Lung (tissue), 11 donors: ENCODE measurements at regions not wholly inside any gene's neighbourhood (a gene's known extent, or its start where the extent isn't known, plus 50 kb on each side); places are given as distances from the start of the nearest gene placed in this dataset.

Experiments
- ATAC-seq: fragments of 200-7000 bp; cut with Tn5 transposase; one replicate; pipeline ENCODE4 v1.9.1; 2020; ENCODE audit warnings: moderate number of reproducible peaks; ENCODE audit not compliant: insufficient read depth, low FRiP score
- DNase-seq, 3 donors: peaks; one replicate each; pipeline ENCODE4 v3.0.0-alpha.2; 2013 to 2017
- H3K27ac ChIP-seq, 2 donors: one replicate each; pipeline ENCODE4 v1.5.1; 2013; ENCODE audit warnings: mild to moderate bottlenecking in 2 of 2, moderate library complexity in 2 of 2, control low read depth in 1 of 2, inconsistent platforms in 1 of 2, low read depth in 1 of 2, low read length in 1 of 2
- H3K27me3 ChIP-seq, 3 donors: one replicate each; pipeline ENCODE4 v1.5.1; 2013; ENCODE audit warnings: low read length in 2 of 3; ENCODE audit not compliant: control insufficient read depth in 3 of 3, insufficient read depth in 3 of 3
- H3K36me3 ChIP-seq, 4 donors: one replicate each; pipeline ENCODE4 v1.5.1; 2013; ENCODE audit warnings: low read length in 4 of 4, mild to moderate bottlenecking in 1 of 4, moderate library complexity in 1 of 4; ENCODE audit not compliant: control insufficient read depth in 4 of 4, insufficient read depth in 4 of 4
- H3K4me1 ChIP-seq, 5 donors: one replicate each; pipeline ENCODE4 v1.5.1; 2013; ENCODE audit warnings: low read length in 5 of 5, mild to moderate bottlenecking in 2 of 5, moderate library complexity in 1 of 5; ENCODE audit not compliant: control insufficient read depth in 5 of 5, insufficient read depth in 5 of 5
- H3K4me3 ChIP-seq: one replicate; pipeline ENCODE4 v1.5.1; 2013; ENCODE audit warnings: mild to moderate bottlenecking, control low read depth, moderate library complexity
- H3K9ac ChIP-seq, 2 donors: one replicate each; pipeline ENCODE4 v1.5.1; 2013; ENCODE audit warnings: low read length in 2 of 2, control low read depth in 1 of 2; ENCODE audit not compliant: insufficient read depth in 1 of 2
- H3K9me3 ChIP-seq, 4 donors: one replicate each; pipeline ENCODE4 v1.5.1; 2013; ENCODE audit warnings: low read length in 3 of 4, mild to moderate bottlenecking in 1 of 4, moderate library complexity in 1 of 4; ENCODE audit not compliant: control insufficient read depth in 4 of 4, insufficient read depth in 3 of 4
- CTCF ChIP-seq: IDR thresholded peaks from 2 replicates; pipeline ENCODE4 v1.5.1; 2012; ENCODE audit warnings: mild to moderate bottlenecking; ENCODE audit errors: control extremely low read depth, extremely low read depth
- WGBS, 2 donors: extraction: QIAGEN DNeasy Blood & Tissue Kit; methylation state at CpG; one replicate each; pipeline ENCODE4 v1.1.7; 2013; 5-methylcytosine and 5-hydroxymethylcytosine counted together
- donor health status: control.
- donor health status: control.
- donor health status: Bipolar disorder and iron deficiency.
- donor health status: healthy.
- donor health status: DM: yes; HTN: yes; CAD: no.

GRCh38 chr6:167580619-167580911 lies 246.1 kb upstream of the AFDN start:
- H3K4me3 ChIP-seq = no peak overlapping the region
- ATAC-seq (no peak), DNase-seq (peak in 1 of 3 donors; percentile 72)
- no peak overlapping the region for H3K9ac ChIP-seq
- H3K36me3 ChIP-seq = no peaks in the 10 kb centered on the region
- H3K27me3 ChIP-seq = no peaks in the 10 kb centered on the region
- peaks cover 0 to 16% (median 0%) of the 10 kb centered on the region in 5 donors for H3K4me1 ChIP-seq
- TF ChIP-seq CTCF = no peak
- peaks cover 0 to 5% (median under 1%) of the 10 kb centered on the region in 4 donors for H3K9me3 ChIP-seq
- no peak overlapping the region for H3K27ac ChIP-seq
- WGBS, 2 donors = 30 to 53% methylated on average over 4 of the region's 4 CpGs

GRCh38 chr6:167581637-167582036 lies 245.1 kb upstream of the AFDN start:
- 96 to 97% methylated on average over 6 of the region's 6 CpGs for WGBS, 2 donors
- TF ChIP-seq CTCF = no peak
- Histone ChIP-seq H3K27me3 (no peaks in the 10 kb centered on the region), H3K36me3 (no peaks in the 10 kb centered on the region), H3K9ac (no peak overlapping the region), H3K4me3 (no peak overlapping the region), H3K9me3 (peaks cover 0 to 5% (median under 1%) of the 10 kb centered on the region in 4 donors), H3K4me1 (peaks cover 0 to 16% (median 0%) of the 10 kb centered on the region in 5 donors), H3K27ac (no peak overlapping the region)
- DNase-seq (no peak), ATAC-seq (no peak)

- peaks cover 0 to 9% (median 0%) of the 10 kb centered on the region in 5 donors for H3K4me1 ChIP-seq
- H3K9me3 ChIP-seq = peaks cover 0 to 5% (median under 1%) of the 10 kb centered on the region in 4 donors
- 97 to 98% methylated on average over 2 of the region's 2 CpGs for WGBS, 2 donors
- no peaks in the 10 kb centered on the region for H3K27me3 ChIP-seq
- TF ChIP-seq CTCF = no peak
- no peak overlapping the region for H3K4me3 ChIP-seq
- no peak for DNase-seq
- H3K27ac ChIP-seq = no peak overlapping the region
- no peaks in the 10 kb centered on the region for H3K36me3 ChIP-seq
- H3K9ac ChIP-seq = no peak overlapping the region
- no peak for ATAC-seq
These were observed 243.3 kb upstream of the AFDN start for GRCh38 chr6:167583412-167583811.

- no peak for TF ChIP-seq CTCF
- Histone ChIP-seq H3K27me3 (no peaks in the 10 kb centered on the region), H3K36me3 (no peaks in the 10 kb centered on the region), H3K4me3 (no peak overlapping the region), H3K9me3 (peaks cover 0 to 2% (median under 1%) of the 10 kb centered on the region in 4 donors), H3K9ac (no peak overlapping the region), H3K4me1 (no peaks in the 10 kb centered on the region), H3K27ac (peak overlapping the region in 1 of 2 donors; percentile 17)
- ATAC-seq (no peak), DNase-seq (no peak)
- 70 to 73% methylated on average over 20 of the region's 20 CpGs for WGBS, 2 donors
These were observed 238.4 kb upstream of the AFDN start for GRCh38 chr6:167588181-167588919.
